MCF 10A (cell line): ENCODE measurements at regions not wholly inside any gene's neighbourhood (a gene's known extent, or its start where the extent isn't known, plus 50 kb on each side); places are given as distances from the start of the nearest gene placed in this dataset.

Experiments used
- BruUV-seq: library from RNA; stranded (reverse); fragments of 400-500 nt; replicated peaks from 2 replicates; lab custom pipeline; 2021; lab: Mats Ljungman, UMichigan
- CTCF ChIA-PET: fragments of 300-600 bp; sonication (Branson Sonifier 250); formaldehyde crosslinking; extraction: SDS; loops from one replicate; lab custom pipeline; 2021; ENCODE audit warnings: antibody characterized with exemption, inconsistent platforms; lab: Yijun Ruan, JAX
- POLR2A ChIA-PET: fragments of 300-600, 350-650 bp; sonication (Branson Sonifier 250); formaldehyde crosslinking; extraction: SDS; loops from one replicate; lab custom pipeline; 2020; ENCODE audit warnings: antibody characterized with exemption, inconsistent platforms; lab: Yijun Ruan, JAX
- DNase-seq: peaks from one replicate; pipeline ENCODE4 v3.0.0-alpha.2; 2018; ENCODE audit not compliant: unreplicated experiment
- H3K27ac Mint-ChIP-seq: one replicate; pipeline ENCODE4 v1.8.0; 2022; ENCODE audit warnings: mild to moderate bottlenecking, low read depth, mixed read lengths; ENCODE audit not compliant: unreplicated experiment
- H3K27me3 Mint-ChIP-seq: one replicate; pipeline ENCODE4 v1.8.0; 2022; ENCODE audit warnings: mixed read lengths; ENCODE audit not compliant: insufficient read depth, unreplicated experiment
- H3K36me3 Mint-ChIP-seq: one replicate; pipeline ENCODE4 v1.8.0; 2022; ENCODE audit warnings: mild to moderate bottlenecking, moderate library complexity, mixed read lengths; ENCODE audit not compliant: insufficient read depth, unreplicated experiment
- H3K4me1 Mint-ChIP-seq: one replicate; pipeline ENCODE4 v1.8.0; 2022; ENCODE audit warnings: mixed read lengths; ENCODE audit not compliant: insufficient read depth, unreplicated experiment
- H3K4me3 Mint-ChIP-seq: one replicate; pipeline ENCODE4 v1.8.0; 2022; ENCODE audit warnings: mild to moderate bottlenecking, moderate library complexity, mixed read lengths; ENCODE audit not compliant: unreplicated experiment
- H3K9me3 Mint-ChIP-seq: one replicate; pipeline ENCODE4 v1.8.0; 2022; ENCODE audit warnings: mixed read lengths; ENCODE audit not compliant: unreplicated experiment
- CTCF ChIP-seq: fragments of 200-600 bp; IDR thresholded peaks from one replicate; pipeline ENCODE4 v1.8.0; 2022; ENCODE audit warnings: antibody characterized with exemption, mild to moderate bottlenecking; ENCODE audit not compliant: unreplicated experiment
- intact Hi-C: fragments of 100-400 bp; cut with micrococcal nuclease; formaldehyde crosslinking; loops from 2 replicates; pipeline ENCODE4 v1.14.1; 2022

GRCh38 chr2:175824243-175824642, 177.8 kb downstream of the LNPK start:
- POLR2A ChIA-PET, result no interaction called here
- no peaks in the 10 kb centered on the region for H3K9me3 Mint-ChIP-seq
- intact Hi-C loops, result no loop called here
- DNase-seq, result no peak
- no peaks in the 10 kb centered on the region for H3K4me1 Mint-ChIP-seq
- no peaks in the 10 kb centered on the region for H3K36me3 Mint-ChIP-seq
- H3K27ac Mint-ChIP-seq, result no peak overlapping the region
- no peak overlapping the region for H3K4me3 Mint-ChIP-seq
- CTCF ChIA-PET, result interaction anchor here (0.7 to 1.1 kb wide), 2 partner anchors 42 to 664 kb away, joined by 3 read pairs; no protein-coding TSS in a partner anchor
- BruUV-seq, result no TSS peak
- no peaks in the 10 kb centered on the region for H3K27me3 Mint-ChIP-seq
- no peak for TF ChIP-seq CTCF

GRCh38 chr2:175823707-175824073, 178.4 kb downstream of the LNPK start:
- TF ChIP-seq CTCF, result no peak
- ChIA-PET CTCF (interaction anchor here (1.1 kb wide), 1 partner anchor 42 kb away, joined by 3 read pairs; no protein-coding TSS in a partner anchor), POLR2A (no interaction called here)
- Mint-ChIP-seq H3K4me1 (no peaks in the 10 kb centered on the region), H3K4me3 (no peak overlapping the region), H3K27me3 (no peaks in the 10 kb centered on the region), H3K36me3 (no peaks in the 10 kb centered on the region), H3K9me3 (no peaks in the 10 kb centered on the region), H3K27ac (no peak overlapping the region)
- DNase-seq, result no peak
- no TSS peak for BruUV-seq
- intact Hi-C loops, result no loop called here

GRCh38 chr2:175823002-175823706, 178.9 kb downstream of the LNPK start:
- ChIA-PET CTCF (interaction anchor here (1.1 kb wide), 1 partner anchor 41 kb away, joined by 3 read pairs; no protein-coding TSS in a partner anchor), POLR2A (interaction anchor here (1.2 kb wide), 1 partner anchor 16 kb away, joined by 3 read pairs; no protein-coding TSS in a partner anchor)
- intact Hi-C loops, result no loop called here

More at GRCh38 chr2:175823002-175823706, 178.9 kb downstream of the LNPK start:
- Mint-ChIP-seq H3K4me3 (no peak overlapping the region), H3K4me1 (no peaks in the 10 kb centered on the region), H3K27me3 (no peaks in the 10 kb centered on the region), H3K36me3 (no peaks in the 10 kb centered on the region), H3K9me3 (no peaks in the 10 kb centered on the region), H3K27ac (no peak overlapping the region)
- no peak for DNase-seq
- TF ChIP-seq CTCF, result no peak
- BruUV-seq, result no TSS peak
